OCI-LY7 (cell line): ENCODE measurements at regions not wholly inside any gene's neighbourhood (a gene's known extent, or its start where the extent isn't known, plus 50 kb on each side); places are given as distances from the start of the nearest gene placed in this dataset.

ENCODE experiments used
- EZH2phosphoT487 ChIP-seq: fragments of 200-600 bp; sonication (generic); IDR thresholded peaks from 2 replicates; pipeline ENCODE4 v1.6.1; 2018; ENCODE audit warnings: low read depth, borderline replicate concordance, mild to moderate bottlenecking, mixed run types, antibody characterized with exemption, low read length, moderate library complexity, mixed read lengths
- TF ChIP-seq, protein P1 (sequence below): fragments of 200-600 bp; sonication (generic); conservative IDR thresholded peaks from 2 replicates; pipeline ENCODE4 v1.5.1; 2014; ENCODE audit warnings: mild to moderate bottlenecking, antibody characterized with exemption, low read length, moderate library complexity, mixed read lengths

DNA sequence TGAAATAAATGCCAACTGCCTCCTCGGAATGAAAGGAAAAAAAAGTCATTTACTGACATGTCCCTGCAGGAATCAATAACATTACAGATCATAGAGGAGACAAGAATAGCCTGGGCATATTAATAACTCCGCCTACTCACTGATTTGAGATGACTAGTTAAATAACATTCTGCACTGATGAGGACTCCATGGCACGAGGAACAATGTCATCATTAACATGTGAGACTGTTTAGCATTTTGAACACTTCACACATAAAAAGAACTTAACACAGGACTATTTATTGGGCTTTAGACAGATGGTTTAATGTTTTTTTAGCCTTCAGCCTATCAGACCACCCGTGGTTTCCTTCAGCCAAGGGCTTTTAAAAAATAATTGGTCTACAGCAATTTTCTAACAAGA, 170.1 kb downstream of the OLFM4 start:
- TF ChIP-seq, protein P1, sequence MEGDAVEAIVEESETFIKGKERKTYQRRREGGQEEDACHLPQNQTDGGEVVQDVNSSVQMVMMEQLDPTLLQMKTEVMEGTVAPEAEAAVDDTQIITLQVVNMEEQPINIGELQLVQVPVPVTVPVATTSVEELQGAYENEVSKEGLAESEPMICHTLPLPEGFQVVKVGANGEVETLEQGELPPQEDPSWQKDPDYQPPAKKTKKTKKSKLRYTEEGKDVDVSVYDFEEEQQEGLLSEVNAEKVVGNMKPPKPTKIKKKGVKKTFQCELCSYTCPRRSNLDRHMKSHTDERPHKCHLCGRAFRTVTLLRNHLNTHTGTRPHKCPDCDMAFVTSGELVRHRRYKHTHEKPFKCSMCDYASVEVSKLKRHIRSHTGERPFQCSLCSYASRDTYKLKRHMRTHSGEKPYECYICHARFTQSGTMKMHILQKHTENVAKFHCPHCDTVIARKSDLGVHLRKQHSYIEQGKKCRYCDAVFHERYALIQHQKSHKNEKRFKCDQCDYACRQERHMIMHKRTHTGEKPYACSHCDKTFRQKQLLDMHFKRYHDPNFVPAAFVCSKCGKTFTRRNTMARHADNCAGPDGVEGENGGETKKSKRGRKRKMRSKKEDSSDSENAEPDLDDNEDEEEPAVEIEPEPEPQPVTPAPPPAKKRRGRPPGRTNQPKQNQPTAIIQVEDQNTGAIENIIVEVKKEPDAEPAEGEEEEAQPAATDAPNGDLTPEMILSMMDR, result no peak
- TF ChIP-seq EZH2phosphoT487, result no peak
